H1 (cell line): ENCODE measurements at regions not wholly inside any gene's neighbourhood (a gene's known extent, or its start where the extent isn't known, plus 50 kb on each side); places are given as distances from the start of the nearest gene placed in this dataset.

Source experiments
- CHD2 ChIP-seq: IDR thresholded peaks from 2 replicates; pipeline ENCODE4 v1.6.1; 2012; ENCODE audit warnings: low read length, improper control_type of control experiment
- CTCF ChIP-seq, 3 experiments: IDR thresholded peaks; 1 replicate in 2 of 3; 2 replicates in 1 of 3; pipeline versions ENCODE4 v1.5.1 to v1.6.1; 2011; ENCODE audit warnings: low read length in 3 of 3, mild to moderate bottlenecking in 3 of 3, inconsistent platforms in 2 of 3, low read depth in 1 of 3, moderate library complexity in 1 of 3; ENCODE audit not compliant: insufficient read depth in 1 of 3; ENCODE audit errors: control extremely low read depth in 1 of 3
- EZH2 ChIP-seq: fragments of 200-600 bp; sonication (generic); IDR thresholded peaks from 2 replicates; pipeline ENCODE4 v1.7.1; 2012; ENCODE audit warnings: low read depth, mild to moderate bottlenecking, moderate library complexity, low read length, inconsistent platforms; ENCODE audit not compliant: severe bottlenecking
- FOSL1 ChIP-seq: IDR thresholded peaks from 2 replicates; pipeline ENCODE4 v1.6.1; 2011; ENCODE audit warnings: mild to moderate bottlenecking, low read depth, low read length, moderate library complexity; ENCODE audit not compliant: insufficient read depth
- POLR2A ChIP-seq, 2 experiments: IDR thresholded peaks; 1 replicate in 1 of 2; 2 replicates in 1 of 2; pipeline ENCODE4 v1.6.1; 2011; ENCODE audit warnings: low read depth in 2 of 2, low read length in 2 of 2, mild to moderate bottlenecking in 2 of 2; ENCODE audit errors: control extremely low read depth in 1 of 2
- POLR2AphosphoS5 ChIP-seq: IDR thresholded peaks from 2 replicates; pipeline ENCODE4 v1.6.1; 2011; ENCODE audit warnings: low read depth, low read length
- TAF1 ChIP-seq: IDR thresholded peaks from 2 replicates; pipeline ENCODE4 v1.6.1; 2011; ENCODE audit warnings: mild to moderate bottlenecking, low read depth, low read length

GRCh38 chr7:25303281-25304181 lies 75.2 kb upstream of the NPVF start:
- TF ChIP-seq POLR2A (IDR thresholded peaks at IDR 0.05; ENCODE audit: control extremely low read depth in 1 of 2, low read depth in 2 of 2, low read length in 2 of 2): no peak
- no peak for TF ChIP-seq POLR2AphosphoS5
- no peak for TF ChIP-seq EZH2
- TF ChIP-seq CHD2: no peak
- TF ChIP-seq CTCF (IDR thresholded peaks at IDR 0.05; ENCODE audit: control extremely low read depth in 1 of 3, insufficient read depth in 1 of 3, low read depth in 1 of 3, low read length in 3 of 3): no peak
- TF ChIP-seq TAF1: no peak
- no peak for TF ChIP-seq FOSL1
